ENCODE measurements at regions not wholly inside any gene's neighbourhood (a gene's known extent, or its start where the extent isn't known, plus 50 kb on each side); places are given as distances from the start of the nearest gene placed in this dataset.

- Histone ChIP-seq H3K9me2 (ENCODE audit: insufficient read depth, low read length) (no peaks in the 10 kb centered on the region), H3K4me3 (ENCODE audit: low read length) (no peak overlapping the region), H3F3A (ENCODE audit: insufficient read depth, low read length, poor library complexity, severe bottlenecking) (no peaks in the 10 kb centered on the region), H3K36me3 (ENCODE audit: insufficient read depth, low read length) (no peaks in the 10 kb centered on the region), H4K20me1 (ENCODE audit: insufficient read depth) (no peaks in the 10 kb centered on the region), H3K27ac (ENCODE audit: low read length) (no peak overlapping the region), H3K27me3 (ENCODE audit: insufficient read depth, low read depth, low read length) (no peaks in the 10 kb centered on the region), H3K9me3 (ENCODE audit: low read length) (no peaks in the 10 kb centered on the region), H3K79me2 (replicated peaks; ENCODE audit: insufficient read depth, low read length) (no peaks in the 10 kb centered on the region), H2AFZ (ENCODE audit: low read depth, low read length) (no peak overlapping the region), H3K4me2 (ENCODE audit: low read length) (no peak overlapping the region), H3K9ac (ENCODE audit: low read length) (no peak overlapping the region)
- TF ChIP-seq RAD21 (conservative IDR thresholded peaks at IDR 0.05) (no peak), TAF1 (IDR thresholded peaks at IDR 0.05; ENCODE audit: low read depth) (no peak), MXI1 (conservative IDR thresholded peaks at IDR 0.05; ENCODE audit: poor library complexity, severe bottlenecking) (no peak), EZH2 (IDR thresholded peaks at IDR 0.05; ENCODE audit: borderline replicate concordance, insufficient read depth, low read length, poor library complexity, severe bottlenecking) (no peak), POLR2AphosphoS5 (IDR thresholded peaks at IDR 0.05) (no peak), SMC3 (conservative IDR thresholded peaks at IDR 0.05; ENCODE audit: poor library complexity) (no peak), CTCF (IDR thresholded peaks at IDR 0.05; ENCODE audit: poor library complexity, severe bottlenecking) (no peak), REST (IDR thresholded peaks at IDR 0.05; ENCODE audit: borderline replicate concordance) (no peak)
Observed at GRCh38 chr6:119447921-119448320, 98.4 kb upstream of the MAN1A1 start.

GRCh38 chr6:119446609-119447008 is 97.0 kb upstream of the MAN1A1 start:
- Histone ChIP-seq H3K9me3 (ENCODE audit: low read length) (no peaks in the 10 kb centered on the region), H3K79me2 (replicated peaks; ENCODE audit: insufficient read depth, low read length) (no peaks in the 10 kb centered on the region), H3K4me3 (ENCODE audit: low read length) (no peak overlapping the region), H3K9ac (ENCODE audit: low read length) (no peak overlapping the region), H3K36me3 (ENCODE audit: insufficient read depth, low read length) (no peaks in the 10 kb centered on the region), H4K20me1 (ENCODE audit: insufficient read depth) (no peaks in the 10 kb centered on the region), H3K9me2 (ENCODE audit: insufficient read depth, low read length) (no peaks in the 10 kb centered on the region), H3F3A (ENCODE audit: insufficient read depth, low read length, poor library complexity, severe bottlenecking) (no peaks in the 10 kb centered on the region), H2AFZ (ENCODE audit: low read depth, low read length) (no peak overlapping the region), H3K27me3 (ENCODE audit: insufficient read depth, low read depth, low read length) (no peaks in the 10 kb centered on the region), H3K27ac (ENCODE audit: low read length) (no peak overlapping the region), H3K4me2 (ENCODE audit: low read length) (no peak overlapping the region)
- TF ChIP-seq MXI1 (conservative IDR thresholded peaks at IDR 0.05; ENCODE audit: poor library complexity, severe bottlenecking), result no peak
- no peak for TF ChIP-seq POLR2AphosphoS5 (IDR thresholded peaks at IDR 0.05)
- TF ChIP-seq SMC3 (conservative IDR thresholded peaks at IDR 0.05; ENCODE audit: poor library complexity), result no peak
- no peak for TF ChIP-seq RAD21 (conservative IDR thresholded peaks at IDR 0.05)
- no peak for TF ChIP-seq CTCF (IDR thresholded peaks at IDR 0.05; ENCODE audit: poor library complexity, severe bottlenecking)
- no peak for TF ChIP-seq EZH2 (IDR thresholded peaks at IDR 0.05; ENCODE audit: borderline replicate concordance, insufficient read depth, low read length, poor library complexity, severe bottlenecking)
- no peak for TF ChIP-seq EP300 (conservative IDR thresholded peaks at IDR 0.05; ENCODE audit: poor library complexity, severe bottlenecking)
- TF ChIP-seq TAF1 (IDR thresholded peaks at IDR 0.05; ENCODE audit: low read depth), result no peak
- TF ChIP-seq REST (IDR thresholded peaks at IDR 0.05; ENCODE audit: borderline replicate concordance), result no peak

All from neural cell (in vitro differentiated cells).